DOHH2 (cell line): ENCODE measurements at regions not wholly inside any gene's neighbourhood (a gene's known extent, or its start where the extent isn't known, plus 50 kb on each side); places are given as distances from the start of the nearest gene placed in this dataset.

Experiments
- H3F3A ChIP-seq: fragments of 200-600 bp; sonication (generic), shearing (Covaris generic); 2 replicates; pipeline ENCODE4 v1.6.0; 2016; ENCODE audit warnings: antibody characterized with exemption, mild to moderate bottlenecking; ENCODE audit not compliant: control insufficient read depth, insufficient read depth
- H3K27ac ChIP-seq: fragments of 200-600 bp; sonication (generic); 2 replicates; pipeline ENCODE4 v1.5.1; 2014; ENCODE audit warnings: low read depth, mild to moderate bottlenecking, low read length, moderate library complexity
- H3K27me3 ChIP-seq: fragments of 200-600 bp; sonication (generic); 2 replicates; pipeline ENCODE4 v1.6.1; 2014; ENCODE audit warnings: mild to moderate bottlenecking, low read length, mixed read lengths; ENCODE audit not compliant: control insufficient read depth
- H3K36me3 ChIP-seq: fragments of 200-600 bp; sonication (generic); 2 replicates; pipeline ENCODE4 v1.6.1; 2014; ENCODE audit warnings: mild to moderate bottlenecking, low read length, moderate library complexity, mixed read lengths; ENCODE audit not compliant: control insufficient read depth
- H3K4me1 ChIP-seq: fragments of 200-600 bp; sonication (generic); 2 replicates; pipeline ENCODE4 v1.6.1; 2014; ENCODE audit warnings: mild to moderate bottlenecking, low read length, mixed read lengths; ENCODE audit not compliant: control insufficient read depth
- H3K4me2 ChIP-seq: fragments of 200-600 bp; sonication (generic); 2 replicates; pipeline ENCODE4 v1.6.0; 2014; ENCODE audit warnings: mild to moderate bottlenecking, low read length, moderate library complexity
- H3K4me3 ChIP-seq: fragments of 200-600 bp; sonication (generic); 2 replicates; pipeline ENCODE4 v1.5.1; 2014; ENCODE audit warnings: mild to moderate bottlenecking, low read length, mixed read lengths
- H3K79me2 ChIP-seq: fragments of 200-600 bp; sonication (generic); 2 replicates; pipeline ENCODE4 v1.6.1; 2014; ENCODE audit warnings: mild to moderate bottlenecking, low read length, mixed read lengths; ENCODE audit not compliant: control insufficient read depth
- H3K9me2 ChIP-seq: fragments of 200-600 bp; sonication (generic); replicated peaks from 2 replicates; pipeline ENCODE4 v1.6.1; 2014; ENCODE audit warnings: mild to moderate bottlenecking, low read length, mixed read lengths; ENCODE audit not compliant: control insufficient read depth
- H3K9me3 ChIP-seq: fragments of 200-600 bp; sonication (generic); 2 replicates; pipeline ENCODE4 v1.6.1; 2014; ENCODE audit warnings: antibody characterized with exemption, low read length, mixed read lengths; ENCODE audit not compliant: control insufficient read depth, insufficient read depth
- H4K20me1 ChIP-seq: fragments of 200-600 bp; sonication (generic); 2 replicates; pipeline ENCODE4 v1.6.0; 2014; ENCODE audit warnings: low read depth, mild to moderate bottlenecking, antibody characterized with exemption, low read length, moderate library complexity; ENCODE audit not compliant: control insufficient read depth, insufficient read depth
- CTCF ChIP-seq: fragments of 200-600 bp; sonication (generic); IDR thresholded peaks from one replicate; pipeline ENCODE4 v1.5.1; 2014; ENCODE audit warnings: antibody characterized with exemption, mild to moderate bottlenecking, low read depth, low read length; ENCODE audit not compliant: poor library complexity, severe bottlenecking
- EZH2phosphoT487 ChIP-seq: fragments of 200-600 bp; sonication (generic); IDR thresholded peaks from 2 replicates; pipeline ENCODE4 v1.6.1; 2017; ENCODE audit warnings: borderline replicate concordance, mild to moderate bottlenecking, antibody characterized with exemption, low read length, moderate library complexity, mixed read lengths

- Histone ChIP-seq H3K9me3 (no peaks in the 10 kb centered on the region), H3K4me2 (no peak overlapping the region), H3F3A (no peaks in the 10 kb centered on the region), H3K4me1 (no peaks in the 10 kb centered on the region), H3K36me3 (no peaks in the 10 kb centered on the region), H3K27ac (no peak overlapping the region), H3K4me3 (no peak overlapping the region), H4K20me1 (no peaks in the 10 kb centered on the region), H3K79me2 (no peaks in the 10 kb centered on the region), H3K27me3 (no peaks in the 10 kb centered on the region), H3K9me2 (no peaks in the 10 kb centered on the region)
- TF ChIP-seq EZH2phosphoT487 (no peak), CTCF (no peak)
Observed at GRCh38 chr6:8764733-8765132, 329.4 kb upstream of the SLC35B3 start.

GRCh38 chr6:8760951-8761350 lies 325.6 kb upstream of the SLC35B3 start:
- Histone ChIP-seq H3K4me1 (no peaks in the 10 kb centered on the region), H3K79me2 (no peaks in the 10 kb centered on the region), H3K9me3 (no peaks in the 10 kb centered on the region), H3K27ac (no peak overlapping the region), H3F3A (no peaks in the 10 kb centered on the region), H4K20me1 (no peaks in the 10 kb centered on the region), H3K4me3 (no peak overlapping the region), H3K36me3 (no peaks in the 10 kb centered on the region), H3K4me2 (no peak overlapping the region), H3K27me3 (no peaks in the 10 kb centered on the region), H3K9me2 (no peaks in the 10 kb centered on the region)
- TF ChIP-seq CTCF (no peak), EZH2phosphoT487 (no peak)

DNA sequence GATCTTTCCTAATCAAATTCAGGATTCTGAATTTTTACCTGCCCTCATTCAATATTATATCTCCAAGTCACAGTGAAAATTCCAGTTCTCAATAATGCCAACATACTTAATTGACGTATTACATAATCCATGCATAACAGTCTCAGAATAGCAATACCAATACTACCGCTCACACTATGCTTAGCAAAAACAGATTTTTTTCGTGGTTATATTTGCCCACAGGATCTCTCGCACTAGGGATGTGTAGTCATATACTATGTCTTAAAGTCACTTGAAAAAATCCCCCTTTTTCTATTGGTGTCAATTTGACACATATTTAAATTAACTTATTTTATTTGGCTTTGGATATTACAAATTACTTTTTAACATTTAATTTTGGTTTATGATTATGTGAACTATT lies 323.1 kb upstream of the SLC35B3 start:
- no peaks in the 10 kb centered on the region for H3K4me1 ChIP-seq
- no peaks in the 10 kb centered on the region for H3K27me3 ChIP-seq
- H3K9me3 ChIP-seq: no peaks in the 10 kb centered on the region
- H3K9me2 ChIP-seq: no peaks in the 10 kb centered on the region
- H4K20me1 ChIP-seq: no peaks in the 10 kb centered on the region
- TF ChIP-seq EZH2phosphoT487 (no peak), CTCF (no peak)
- no peak overlapping the region for H3K4me2 ChIP-seq
- H3K79me2 ChIP-seq: no peaks in the 10 kb centered on the region
- no peaks in the 10 kb centered on the region for H3F3A ChIP-seq
- no peaks in the 10 kb centered on the region for H3K36me3 ChIP-seq
- H3K27ac ChIP-seq: no peak overlapping the region
- H3K4me3 ChIP-seq: no peak overlapping the region

- Histone ChIP-seq H3K9me3 (no peaks in the 10 kb centered on the region), H3K27me3 (no peaks in the 10 kb centered on the region), H3K4me3 (no peak overlapping the region), H3K4me1 (no peaks in the 10 kb centered on the region), H4K20me1 (no peaks in the 10 kb centered on the region), H3K9me2 (no peaks in the 10 kb centered on the region), H3F3A (no peaks in the 10 kb centered on the region), H3K4me2 (no peak overlapping the region), H3K79me2 (no peaks in the 10 kb centered on the region), H3K27ac (no peak overlapping the region), H3K36me3 (no peaks in the 10 kb centered on the region)
- TF ChIP-seq EZH2phosphoT487 (no peak), CTCF (no peak)
Observed at GRCh38 chr6:8750627-8751026, 315.3 kb upstream of the SLC35B3 start.
